A549 (cell line): ENCODE measurements at regions not wholly inside any gene's neighbourhood (a gene's known extent, or its start where the extent isn't known, plus 50 kb on each side); places are given as distances from the start of the nearest gene placed in this dataset.

Experiments
- ATAC-seq, 2 experiments: fragments of 200-7000 bp in 1 of 2; fragments of >200 bp in 1 of 2; cut with Nextera tagmentation in 1 of 2; cut with Tn5 transposase in 1 of 2; 3 replicates each; pipeline versions ENCODE4 v1.8.0 to v1.9.1; 2018 to 2020; ENCODE audit warnings: mild to moderate bottlenecking in 1 of 2, moderate library complexity in 1 of 2
- CTCF ChIA-PET: fragments of 300-600 bp; sonication (Branson Sonifier 250); formaldehyde crosslinking; extraction: SDS; loops from one replicate; lab custom pipeline; 2021; ENCODE audit warnings: antibody characterized with exemption, inconsistent platforms; lab: Yijun Ruan, JAX
- POLR2A ChIA-PET: fragments of 350-600 bp; formaldehyde crosslinking; extraction: SDS; loops from one replicate; lab custom pipeline; 2021; ENCODE audit warnings: antibody characterized with exemption, inconsistent platforms; lab: Yijun Ruan, JAX
- DNase-seq, 2 experiments: peaks; one replicate each; pipeline versions ENCODE4 v3.0.0 to v3.0.0-alpha.2; 2011 to 2016; ENCODE audit warnings: low read depth in 1 of 2, low spot score in 1 of 2
- FAIRE-seq: peaks from 2 replicates; lab custom pipeline; 2011; peaks lifted over from hg19 to GRCh38; lab: Jason Lieb, UNC
- H3K27ac ChIP-seq, 2 experiments: fragments of >200 bp; sonication (Bioruptor Twin); formaldehyde crosslinking; 3 replicates each; pipeline ENCODE4 v1.5.1; 2016 to 2017
- H3K4me1 ChIP-seq: fragments of >200 bp; sonication (Bioruptor Twin); formaldehyde crosslinking; 3 replicates; pipeline ENCODE4 v1.6.1; 2016
- H3K4me2 ChIP-seq: fragments of >200 bp; sonication (Bioruptor Twin); formaldehyde crosslinking; 3 replicates; pipeline ENCODE4 v1.6.1; 2016
- H3K4me3 ChIP-seq: fragments of >200 bp; sonication (Bioruptor Twin); formaldehyde crosslinking; 3 replicates; pipeline ENCODE4 v1.5.1; 2016
- H3K9me3 ChIP-seq: fragments of >200 bp; sonication (Bioruptor Twin); formaldehyde crosslinking; 3 replicates; pipeline ENCODE4 v1.6.1; 2016
- CBX2 ChIP-seq: fragments of 200-600 bp; sonication (generic); IDR thresholded peaks from 2 replicates; pipeline ENCODE4 v1.6.1; 2016; ENCODE audit warnings: low read depth, mild to moderate bottlenecking, borderline replicate concordance
- EP300 ChIP-seq, 2 experiments: fragments of >200 bp; sonication (Bioruptor Twin); formaldehyde crosslinking; IDR thresholded peaks; 2 replicates in 1 of 2; 3 replicates in 1 of 2; pipeline ENCODE4 v1.6.1; 2016 to 2017
- ESRRA ChIP-seq: fragments of 150-350 bp; IDR thresholded peaks from 2 replicates; pipeline ENCODE4 v1.6.1; 2014; ENCODE audit warnings: mild to moderate bottlenecking, low read length, borderline replicate concordance
- FOSB ChIP-seq: fragments of 250-450 bp; sonication (Bioruptor Pico); IDR thresholded peaks from 2 replicates; pipeline ENCODE4 v1.5.0; 2020; ENCODE audit warnings: mild to moderate bottlenecking, moderate library complexity
- FOSL2 ChIP-seq, 2 experiments: fragments of 450-650 bp in 1 of 2; fragments of >200 bp in 1 of 2; sonication (Bioruptor Twin) in 1 of 2; formaldehyde crosslinking; IDR thresholded peaks; 2 replicates each; pipeline versions ENCODE4 v1.5.0 to v1.6.1; 2016 to 2020; ENCODE audit warnings: mild to moderate bottlenecking in 1 of 2, moderate library complexity in 1 of 2
- HOXA7 ChIP-seq: fragments of 250-450 bp; sonication (Bioruptor Pico); IDR thresholded peaks from 2 replicates; pipeline ENCODE4 v1.5.0; 2020; ENCODE audit warnings: mild to moderate bottlenecking, moderate library complexity
- HOXB5 ChIP-seq: fragments of 250-450 bp; sonication (Bioruptor Pico); IDR thresholded peaks from 2 replicates; pipeline ENCODE4 v1.5.0; 2020; ENCODE audit warnings: mild to moderate bottlenecking, moderate library complexity
- JUN ChIP-seq, 2 experiments: fragments of >200 bp; sonication (Bioruptor Twin); formaldehyde crosslinking; IDR thresholded peaks; 2 replicates in 1 of 2; 3 replicates in 1 of 2; pipeline ENCODE4 v1.6.1; 2016 to 2017
- KDM1A ChIP-seq: fragments of 200-600 bp; sonication (generic); IDR thresholded peaks from 2 replicates; pipeline ENCODE4 v1.6.1; 2016; ENCODE audit warnings: low read depth, mild to moderate bottlenecking
- MAFK ChIP-seq: fragments of 450-650 bp; IDR thresholded peaks from 2 replicates; pipeline ENCODE4 v1.6.1; 2014; ENCODE audit not compliant: partially characterized antibody
- PHF8 ChIP-seq: fragments of 200-600 bp; sonication (generic); IDR thresholded peaks from 2 replicates; pipeline ENCODE4 v1.6.1; 2016; ENCODE audit warnings: low read depth, mild to moderate bottlenecking, antibody characterized with exemption, moderate library complexity, borderline replicate concordance
- POLR2A ChIP-seq: IDR thresholded peaks from 2 replicates; pipeline ENCODE4 v1.6.1; 2012; ENCODE audit warnings: mild to moderate bottlenecking, low read length
- POLR2AphosphoS2 ChIP-seq: conservative IDR thresholded peaks from 2 replicates; pipeline ENCODE4 v1.6.1; 2012; ENCODE audit warnings: low read length, improper control_type of control experiment, inconsistent platforms
- RARB ChIP-seq: fragments of 250-450 bp; sonication (Bioruptor Pico); IDR thresholded peaks from 2 replicates; pipeline ENCODE4 v1.8.0; 2021; ENCODE audit warnings: mild to moderate bottlenecking, moderate library complexity
- RCOR1 ChIP-seq: fragments of 150-350 bp; IDR thresholded peaks from 2 replicates; pipeline ENCODE4 v1.6.1; 2014; ENCODE audit warnings: antibody characterized with exemption, low read length, low read depth
- SMC3 ChIP-seq: fragments of >200 bp; sonication (Bioruptor Twin); formaldehyde crosslinking; IDR thresholded peaks from 3 replicates; pipeline ENCODE4 v1.6.1; 2018; ENCODE audit warnings: inconsistent platforms
- SREBF2 ChIP-seq: fragments of 450-650 bp; IDR thresholded peaks from 2 replicates; pipeline ENCODE4 v1.6.1; 2014; ENCODE audit warnings: mild to moderate bottlenecking, moderate library complexity
- ZFP36 ChIP-seq: fragments of 450-650 bp; IDR thresholded peaks from 2 replicates; pipeline ENCODE4 v1.6.1; 2014; ENCODE audit warnings: borderline replicate concordance; ENCODE audit not compliant: partially characterized antibody
- WGBS: methylation state at CpG from one replicate; pipeline ENCODE4 v1.1.6; 2017; ENCODE audit errors: missing lambda C conversion rate; 5-methylcytosine and 5-hydroxymethylcytosine counted together
- TF ChIP-seq, protein P1 (sequence below): fragments of >200 bp; sonication (Bioruptor Twin); formaldehyde crosslinking; IDR thresholded peaks from 3 replicates; pipeline ENCODE4 v1.5.1; 2016

- CTCF ChIA-PET = interaction anchor here (0.9 to 2.6 kb wide), 3 partner anchors 23 to 223 kb away, joined by 3 to 14 read pairs (median 4); no protein-coding TSS in a partner anchor
- Histone ChIP-seq H3K9me3 (no peaks in the 10 kb centered on the region), H3K4me2 (no peak overlapping the region)
- TF ChIP-seq RARB (CRISPR knock-in tag) (no peak), PHF8 (no peak), JUN (IDR thresholded peaks at IDR 0.05) (no peak), POLR2AphosphoS2 (no peak), SMC3 (no peak), HOXA7 (CRISPR knock-in tag) (no peak), ESRRA (no peak), KDM1A (no peak), EP300 (IDR thresholded peaks at IDR 0.05) (no peak), HOXB5 (CRISPR knock-in tag) (no peak), FOSL2 (IDR thresholded peaks at IDR 0.05) (no peak), FOSL2 (CRISPR knock-in tag; IDR thresholded peaks at IDR 0.05) (no peak)
- TF ChIP-seq, protein P1, sequence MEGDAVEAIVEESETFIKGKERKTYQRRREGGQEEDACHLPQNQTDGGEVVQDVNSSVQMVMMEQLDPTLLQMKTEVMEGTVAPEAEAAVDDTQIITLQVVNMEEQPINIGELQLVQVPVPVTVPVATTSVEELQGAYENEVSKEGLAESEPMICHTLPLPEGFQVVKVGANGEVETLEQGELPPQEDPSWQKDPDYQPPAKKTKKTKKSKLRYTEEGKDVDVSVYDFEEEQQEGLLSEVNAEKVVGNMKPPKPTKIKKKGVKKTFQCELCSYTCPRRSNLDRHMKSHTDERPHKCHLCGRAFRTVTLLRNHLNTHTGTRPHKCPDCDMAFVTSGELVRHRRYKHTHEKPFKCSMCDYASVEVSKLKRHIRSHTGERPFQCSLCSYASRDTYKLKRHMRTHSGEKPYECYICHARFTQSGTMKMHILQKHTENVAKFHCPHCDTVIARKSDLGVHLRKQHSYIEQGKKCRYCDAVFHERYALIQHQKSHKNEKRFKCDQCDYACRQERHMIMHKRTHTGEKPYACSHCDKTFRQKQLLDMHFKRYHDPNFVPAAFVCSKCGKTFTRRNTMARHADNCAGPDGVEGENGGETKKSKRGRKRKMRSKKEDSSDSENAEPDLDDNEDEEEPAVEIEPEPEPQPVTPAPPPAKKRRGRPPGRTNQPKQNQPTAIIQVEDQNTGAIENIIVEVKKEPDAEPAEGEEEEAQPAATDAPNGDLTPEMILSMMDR = no peak
- TF ChIP-seq, all 56 proteins: peak for 0
- no peaks in the 10 kb centered on the region for H3K4me1 ChIP-seq
- H3K4me3 ChIP-seq = no peak overlapping the region
- no peak for DNase-seq
- 0 out of 6 replicates have a peak, but pooled peaks of 1 of the 2 experiments have one; percentile 39 for ATAC-seq
- POLR2A ChIA-PET = no interaction called here
- WGBS = 83% methylated on average over 6 of the region's 6 CpGs
- H3K27ac ChIP-seq = no peak overlapping the region
- no peak for FAIRE-seq
These were observed 134.8 kb upstream of the KIF26B start for GRCh38 chr1:245019910-245020486.

DNA sequence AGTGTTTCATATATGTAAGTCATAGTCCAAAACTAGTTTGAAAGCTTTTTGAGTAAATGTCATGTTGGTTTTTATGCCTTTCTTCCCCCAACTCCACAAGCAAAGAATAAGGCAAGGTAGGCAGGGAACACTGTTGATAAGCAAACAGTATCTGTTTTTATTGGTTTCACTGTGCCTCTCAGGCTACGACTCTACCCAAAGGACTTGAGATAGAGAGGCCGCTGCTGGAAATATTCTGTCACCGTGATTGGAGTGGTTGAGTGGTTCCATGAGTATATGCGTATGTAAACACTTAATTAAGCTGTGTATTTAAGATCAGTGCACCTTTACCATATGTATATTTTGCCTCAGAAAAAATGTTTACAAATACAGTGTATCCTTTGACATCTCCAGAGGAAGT lies 138.1 kb upstream of the KIF26B start:
- Histone ChIP-seq H3K4me2 (no peak overlapping the region), H3K9me3 (no peaks in the 10 kb centered on the region), H3K27ac (no peak overlapping the region), H3K4me1 (no peaks in the 10 kb centered on the region), H3K4me3 (no peak overlapping the region)
- WGBS = 88% methylated on average over 4 of the region's 4 CpGs
- DNase-seq (no peak), ATAC-seq (no peak), FAIRE-seq (no peak)
- no peak for TF ChIP-seq SREBF2
- TF ChIP-seq FOSB (CRISPR knock-in tag) = no peak
- ChIA-PET CTCF (interaction anchor here (0.5 kb wide), 1 partner anchor 1481 kb away, joined by 3 read pairs; no protein-coding TSS in a partner anchor), POLR2A (no interaction called here)

DNA sequence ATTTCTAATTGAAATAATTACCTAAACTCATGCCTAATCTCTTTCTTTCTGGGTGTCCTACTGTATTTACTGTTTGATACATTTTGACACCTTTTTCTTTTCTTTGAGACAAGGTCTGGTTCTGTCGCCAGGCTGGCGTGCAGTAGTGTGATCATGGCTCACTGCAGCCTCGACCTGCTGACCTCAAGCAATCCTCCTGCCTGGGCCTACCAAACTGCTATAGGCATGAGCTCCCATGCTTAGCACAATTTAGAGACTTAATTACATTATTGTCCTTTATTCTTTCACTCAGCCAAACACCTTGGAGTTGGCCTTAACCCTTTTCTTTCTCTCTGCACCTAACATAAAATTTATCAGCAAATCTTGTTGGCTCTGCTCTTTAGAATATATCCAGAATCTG lies 139.8 kb upstream of the KIF26B start:
- H3K27ac ChIP-seq = no peak overlapping the region
- CTCF ChIA-PET = interaction anchor here (0.6 to 1.7 kb wide), 2 partner anchors 27 to 185 kb away, joined by 5 to 8 read pairs; no protein-coding TSS in a partner anchor
- H3K4me3 ChIP-seq = no peak overlapping the region
- no peak overlapping the region for H3K4me2 ChIP-seq
- no peak for DNase-seq
- no peak for FAIRE-seq
- no peaks in the 10 kb centered on the region for H3K9me3 ChIP-seq
- POLR2A ChIA-PET = no interaction called here
- H3K4me1 ChIP-seq = no peaks in the 10 kb centered on the region
- TF ChIP-seq CBX2 (no peak), RCOR1 (no peak), MAFK (no peak), POLR2A (no peak), ZFP36 (no peak)
- no peak for ATAC-seq
- 70% methylated on average over 3 of the region's 3 CpGs for WGBS
